Muscle layer of duodenum (tissue), 2 donors: ENCODE measurements at regions not wholly inside any gene's neighbourhood (a gene's known extent, or its start where the extent isn't known, plus 50 kb on each side); places are given as distances from the start of the nearest gene placed in this dataset.

Source experiments
- H3K27ac ChIP-seq: one replicate; pipeline ENCODE4 v1.7.0; 2013; ENCODE audit warnings: mild to moderate bottlenecking, low read length
- H3K27me3 ChIP-seq: one replicate; pipeline ENCODE4 v1.7.0; 2013; ENCODE audit warnings: low read depth, mild to moderate bottlenecking, control low read depth, low read length
- H3K36me3 ChIP-seq, 2 donors: one replicate each; pipeline ENCODE4 v1.7.0; 2013; ENCODE audit warnings: low read length in 2 of 2, control low read depth in 1 of 2, mild to moderate bottlenecking in 1 of 2; ENCODE audit not compliant: insufficient read depth in 2 of 2, control insufficient read depth in 1 of 2
- H3K4me1 ChIP-seq, 2 donors: one replicate each; pipeline ENCODE4 v1.7.0; 2013; ENCODE audit warnings: low read length in 2 of 2, mild to moderate bottlenecking in 2 of 2, control low read depth in 1 of 2, moderate library complexity in 1 of 2; ENCODE audit not compliant: insufficient read depth in 2 of 2, control insufficient read depth in 1 of 2
- H3K4me3 ChIP-seq, 2 donors: one replicate each; pipeline ENCODE4 v1.7.0; 2013; ENCODE audit warnings: low read length in 2 of 2, low read depth in 1 of 2, mild to moderate bottlenecking in 1 of 2
- H3K9me3 ChIP-seq, 2 donors: one replicate each; pipeline ENCODE4 v1.7.0; 2013; ENCODE audit warnings: low read length in 2 of 2, control low read depth in 1 of 2, mild to moderate bottlenecking in 1 of 2; ENCODE audit not compliant: control insufficient read depth in 1 of 2
- donor health status: healthy.

DNA sequence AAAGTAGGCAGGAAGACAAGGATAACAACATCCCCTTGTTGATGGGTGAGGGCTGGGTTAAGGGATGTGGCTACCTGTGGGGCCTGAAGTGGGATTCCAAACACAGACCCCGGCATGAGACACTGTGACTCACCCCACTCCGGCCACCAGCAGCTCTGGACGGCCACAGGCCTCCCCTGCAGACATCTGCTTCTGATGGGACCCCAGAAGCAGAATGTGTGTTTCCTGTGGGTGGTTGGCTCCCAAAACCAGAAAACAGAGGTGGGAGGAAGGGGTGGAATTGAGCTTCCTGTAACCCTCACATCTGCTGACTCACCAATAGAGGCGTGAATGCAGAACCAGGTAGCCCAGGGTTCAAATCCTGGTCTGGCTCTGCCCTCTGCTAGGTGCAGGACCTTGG lies 216.6 kb upstream of the PWP1 start:
- no peak overlapping the region for H3K4me3 ChIP-seq
- no peaks in the 10 kb centered on the region for H3K4me1 ChIP-seq
- H3K9me3 ChIP-seq, result no peaks in the 10 kb centered on the region
- no peaks in the 10 kb centered on the region for H3K27me3 ChIP-seq
- no peaks in the 10 kb centered on the region for H3K36me3 ChIP-seq
- no peak overlapping the region for H3K27ac ChIP-seq

DNA sequence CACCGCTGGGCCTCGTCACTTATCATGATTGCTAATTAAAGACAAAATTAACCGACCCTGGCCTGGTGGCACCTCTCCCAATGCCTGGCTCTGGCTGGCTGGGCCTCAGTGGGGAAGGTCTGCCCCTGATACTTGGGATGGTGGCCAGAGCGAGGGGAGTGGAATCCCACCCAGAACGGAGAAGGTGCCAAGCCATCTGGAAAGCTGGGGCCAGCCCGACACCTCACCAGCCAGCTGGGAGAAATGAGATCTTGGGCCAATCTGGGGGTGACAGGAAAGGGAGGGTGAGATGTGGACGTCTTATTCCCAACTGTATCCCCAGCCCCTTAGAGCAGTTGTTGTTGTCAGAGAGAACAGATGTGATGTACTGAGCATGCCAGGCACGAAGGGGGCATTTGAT lies 215.0 kb upstream of the PWP1 start:
- Histone ChIP-seq H3K9me3 (no peaks in the 10 kb centered on the region), H3K36me3 (no peaks in the 10 kb centered on the region), H3K27me3 (no peaks in the 10 kb centered on the region), H3K4me1 (no peaks in the 10 kb centered on the region), H3K27ac (no peak overlapping the region), H3K4me3 (no peak overlapping the region)

DNA sequence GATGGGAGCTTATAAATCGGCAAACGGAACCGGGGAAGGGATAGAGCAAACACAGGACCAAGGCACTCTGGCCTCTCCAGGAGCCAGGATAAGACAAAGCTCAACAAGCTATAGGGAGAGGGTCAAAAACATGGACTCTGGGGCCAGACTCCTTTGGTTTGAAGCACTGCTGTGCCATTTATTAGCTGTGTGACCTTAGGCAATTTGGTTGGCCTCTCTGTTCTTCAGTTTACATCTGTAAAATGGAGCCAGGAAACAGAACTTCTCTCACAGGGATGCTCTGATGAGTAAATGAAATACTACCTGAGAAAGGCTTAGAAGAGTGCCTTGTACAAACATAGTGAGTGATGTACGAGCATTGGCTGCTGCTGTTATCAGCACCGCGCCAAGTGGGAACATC lies 213.3 kb upstream of the PWP1 start:
- Histone ChIP-seq H3K4me3 (no peak overlapping the region), H3K27me3 (no peaks in the 10 kb centered on the region), H3K27ac (no peak overlapping the region), H3K4me1 (no peaks in the 10 kb centered on the region), H3K9me3 (no peaks in the 10 kb centered on the region), H3K36me3 (no peaks in the 10 kb centered on the region)

DNA sequence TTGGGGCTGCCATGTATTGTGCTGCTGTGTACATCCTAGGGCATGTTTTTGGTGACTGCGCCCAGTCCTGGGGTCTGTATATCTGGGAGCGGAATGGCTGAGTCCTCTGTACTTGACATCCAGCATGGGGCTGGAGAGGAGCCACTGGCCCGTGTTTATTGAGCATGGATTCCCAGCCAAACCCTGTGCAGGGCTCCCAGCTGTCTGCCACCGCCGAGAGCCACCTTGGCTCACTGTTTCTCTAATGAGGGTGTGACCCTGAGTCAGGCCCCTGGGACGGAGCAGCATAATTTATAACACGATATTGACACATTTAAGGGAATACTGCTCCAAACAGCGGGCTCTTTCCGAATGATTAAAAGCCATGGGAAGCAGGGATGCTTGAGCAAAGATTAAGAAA lies 211.5 kb upstream of the PWP1 start:
- Histone ChIP-seq H3K4me1 (no peaks in the 10 kb centered on the region), H3K27ac (no peak overlapping the region), H3K9me3 (no peaks in the 10 kb centered on the region), H3K36me3 (no peaks in the 10 kb centered on the region), H3K27me3 (no peaks in the 10 kb centered on the region), H3K4me3 (no peak overlapping the region)

DNA sequence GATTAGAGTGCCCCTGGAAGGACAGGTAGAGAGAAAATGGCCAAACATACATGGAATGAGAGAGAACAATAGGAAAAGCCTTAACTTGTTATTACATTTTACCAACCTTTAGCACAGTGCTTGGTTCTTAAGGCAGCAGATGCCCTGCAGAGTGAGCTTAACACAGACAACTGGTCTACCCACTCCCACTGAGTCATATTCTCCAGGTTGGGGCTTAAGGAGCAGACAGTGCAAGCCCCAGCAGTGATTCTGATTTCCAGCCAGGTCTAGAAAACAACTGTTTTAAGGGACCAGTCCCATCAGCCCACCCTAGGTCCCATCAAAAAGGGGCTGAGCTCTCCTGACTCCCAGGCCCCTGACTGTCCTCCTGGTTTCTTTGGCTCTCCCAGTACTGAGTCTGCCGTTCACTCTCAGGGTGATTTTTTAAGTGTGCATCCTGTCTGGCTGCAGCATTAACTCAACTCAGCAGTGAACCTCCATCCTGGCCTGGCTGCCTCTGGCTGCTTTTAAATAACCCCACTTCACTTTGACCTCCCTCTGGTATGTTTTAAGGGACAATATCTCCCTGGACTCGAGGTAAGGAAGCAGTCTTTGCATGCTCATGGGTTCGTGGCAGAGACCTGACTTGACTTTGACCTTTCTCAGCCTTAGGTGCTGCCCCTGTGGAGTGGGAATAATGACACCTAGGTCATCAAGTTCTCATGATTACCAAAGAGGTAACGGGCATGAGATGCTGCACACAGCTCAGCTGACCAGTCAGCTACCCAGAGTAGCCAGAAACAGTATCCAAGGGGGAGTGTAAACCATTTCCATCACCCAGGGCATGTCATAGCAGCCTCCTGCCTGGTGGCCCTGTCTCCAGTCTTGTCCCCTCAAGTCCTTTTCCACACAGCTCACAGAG lies 210.7 kb upstream of the PWP1 start:
- no peak overlapping the region for H3K4me3 ChIP-seq

DNA sequence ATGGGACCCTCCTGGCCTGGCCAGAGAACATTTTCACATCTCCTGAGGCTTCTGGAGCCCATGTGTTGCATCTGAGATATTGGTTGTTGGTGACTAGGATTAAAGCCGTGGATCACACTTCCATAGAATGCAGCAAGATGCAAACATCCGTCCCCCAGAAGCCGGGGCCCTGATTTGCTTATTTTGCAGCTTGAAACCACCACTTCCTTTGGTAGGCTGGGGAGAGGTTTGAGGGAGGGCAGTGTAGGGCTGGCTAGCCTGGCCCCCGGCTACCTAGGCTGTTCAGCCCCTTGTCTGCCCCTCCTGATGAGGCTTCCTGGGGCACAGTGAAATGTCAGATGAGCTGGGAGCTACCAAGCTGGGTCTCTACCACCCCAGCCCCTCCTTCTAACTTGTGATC lies 209.7 kb upstream of the PWP1 start:
- no peak overlapping the region for H3K4me3 ChIP-seq
- no peak overlapping the region for H3K27ac ChIP-seq
- no peaks in the 10 kb centered on the region for H3K36me3 ChIP-seq
- no peaks in the 10 kb centered on the region for H3K9me3 ChIP-seq
- H3K27me3 ChIP-seq, result no peaks in the 10 kb centered on the region
- no peaks in the 10 kb centered on the region for H3K4me1 ChIP-seq

More for the DNA sequence above, 210.7 kb upstream of the PWP1 start:
- Histone ChIP-seq H3K27me3 (no peaks in the 10 kb centered on the region), H3K4me1 (no peaks in the 10 kb centered on the region), H3K36me3 (no peaks in the 10 kb centered on the region), H3K27ac (no peak overlapping the region), H3K9me3 (no peaks in the 10 kb centered on the region)

DNA sequence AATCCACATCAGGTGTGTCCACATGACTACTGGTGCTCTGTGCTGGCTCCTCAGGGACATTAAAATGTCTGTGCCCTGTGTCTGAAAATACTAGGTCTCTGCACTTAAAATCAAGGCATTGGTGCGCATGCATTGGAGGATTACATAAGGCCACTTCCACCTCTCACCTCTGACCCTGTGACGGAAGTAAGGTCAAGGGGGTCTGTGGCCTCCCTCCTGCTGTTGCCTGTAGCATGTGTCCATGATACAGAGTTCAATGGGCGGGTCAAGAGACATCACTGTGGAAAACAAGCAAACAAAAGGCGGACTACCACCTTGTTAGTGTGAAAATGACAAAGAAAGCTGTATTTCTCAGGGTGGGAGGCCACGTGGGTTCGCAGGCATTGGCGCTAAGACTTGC lies 208.6 kb upstream of the PWP1 start:
- Histone ChIP-seq H3K9me3 (no peaks in the 10 kb centered on the region), H3K27ac (no peak overlapping the region), H3K4me1 (no peaks in the 10 kb centered on the region), H3K4me3 (no peak overlapping the region), H3K36me3 (no peaks in the 10 kb centered on the region), H3K27me3 (no peaks in the 10 kb centered on the region)

DNA sequence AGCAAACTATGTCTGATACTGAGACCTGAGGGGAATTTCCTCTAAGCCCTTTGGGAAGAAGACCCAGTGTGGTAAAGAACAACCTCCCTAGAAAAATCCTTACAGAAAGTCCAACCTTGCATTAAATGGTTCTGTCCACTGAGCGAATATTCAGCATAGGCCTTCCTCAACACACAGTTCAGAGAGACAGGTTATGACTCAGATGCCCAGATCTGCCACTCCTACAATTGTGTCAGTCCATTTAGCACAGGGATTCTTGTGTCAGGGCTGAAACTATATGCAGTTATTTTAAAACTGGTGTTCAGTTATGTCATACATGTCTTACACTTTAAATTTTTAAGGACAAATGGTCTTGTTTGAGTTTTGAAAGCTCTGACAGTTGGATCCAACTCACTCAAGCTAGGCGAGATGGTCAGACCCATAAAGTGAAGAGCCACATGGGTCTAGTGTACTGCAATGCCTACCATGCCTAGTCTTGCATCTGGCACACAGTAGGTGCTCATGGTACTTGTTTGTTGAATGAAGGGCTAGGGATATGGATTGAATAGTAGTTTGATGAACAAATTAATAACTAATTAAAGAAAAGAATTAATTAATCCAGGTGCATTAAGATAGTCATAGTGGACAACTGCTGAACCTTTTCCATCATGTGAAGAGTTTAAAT lies 207.5 kb upstream of the PWP1 start:
- Histone ChIP-seq H3K4me1 (no peaks in the 10 kb centered on the region), H3K27me3 (no peaks in the 10 kb centered on the region), H3K36me3 (no peaks in the 10 kb centered on the region), H3K4me3 (no peak overlapping the region), H3K27ac (no peak overlapping the region), H3K9me3 (no peaks in the 10 kb centered on the region)

DNA sequence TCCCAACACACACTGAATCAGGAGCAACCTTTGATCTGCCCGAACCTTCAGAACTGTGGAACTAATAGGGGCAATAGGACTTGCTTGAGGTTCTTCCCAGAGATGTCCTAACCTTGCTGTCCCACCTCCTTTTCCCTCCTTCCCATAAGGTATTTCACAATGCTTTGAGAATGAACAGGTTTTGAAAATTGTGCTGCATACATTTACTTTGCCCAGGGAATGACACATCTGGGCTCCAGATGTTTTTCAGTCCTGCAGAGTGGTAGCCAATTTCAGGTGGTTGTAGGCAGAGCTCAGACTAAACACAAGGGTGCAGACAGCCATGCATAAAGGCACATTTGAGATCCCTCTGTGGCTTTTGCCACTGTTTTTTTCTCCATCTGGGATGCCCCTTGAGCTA lies 206.7 kb upstream of the PWP1 start:
- H3K4me1 ChIP-seq, result no peaks in the 10 kb centered on the region
- no peaks in the 10 kb centered on the region for H3K36me3 ChIP-seq
- no peak overlapping the region for H3K27ac ChIP-seq
- no peaks in the 10 kb centered on the region for H3K9me3 ChIP-seq
- H3K27me3 ChIP-seq, result no peaks in the 10 kb centered on the region
- no peak overlapping the region for H3K4me3 ChIP-seq

DNA sequence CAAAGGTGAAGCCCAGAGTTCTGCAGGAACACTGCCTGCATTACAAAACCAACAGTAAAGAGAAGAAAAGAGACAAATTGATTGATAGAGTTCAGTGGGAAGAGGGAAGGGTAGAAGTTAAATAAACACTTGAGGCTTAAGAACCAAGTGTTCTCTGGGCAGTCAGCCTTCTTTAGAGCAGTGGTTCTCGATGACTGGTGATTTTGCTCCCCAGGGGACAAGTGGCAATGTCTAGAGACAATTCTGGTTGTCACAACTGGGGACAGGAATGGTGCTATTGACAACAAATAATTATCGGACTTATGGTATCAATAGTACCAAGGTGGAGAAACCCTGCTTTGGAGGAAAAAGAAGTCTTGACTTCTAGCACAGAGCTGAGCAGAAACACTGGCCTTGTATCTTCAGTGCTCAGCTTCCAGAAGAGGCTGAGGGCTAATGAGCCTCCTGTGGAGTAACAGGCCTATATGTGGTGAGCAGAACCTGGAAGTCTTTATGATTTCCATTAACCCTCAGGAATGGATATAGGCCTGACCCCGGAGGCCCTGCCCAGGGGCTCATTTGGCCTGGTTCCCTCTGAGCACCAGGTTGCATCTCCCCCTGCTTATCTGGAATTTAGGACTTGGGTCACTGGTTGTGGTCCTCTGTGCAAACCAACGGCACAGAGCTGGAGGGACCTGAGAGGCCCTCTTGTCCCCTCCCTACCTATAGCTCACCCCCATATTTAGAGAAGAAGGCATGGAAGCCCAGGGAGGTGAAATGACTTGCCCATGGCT lies 204.6 kb upstream of the PWP1 start:
- no peaks in the 10 kb centered on the region for H3K4me1 ChIP-seq
- no peak overlapping the region for H3K27ac ChIP-seq

DNA sequence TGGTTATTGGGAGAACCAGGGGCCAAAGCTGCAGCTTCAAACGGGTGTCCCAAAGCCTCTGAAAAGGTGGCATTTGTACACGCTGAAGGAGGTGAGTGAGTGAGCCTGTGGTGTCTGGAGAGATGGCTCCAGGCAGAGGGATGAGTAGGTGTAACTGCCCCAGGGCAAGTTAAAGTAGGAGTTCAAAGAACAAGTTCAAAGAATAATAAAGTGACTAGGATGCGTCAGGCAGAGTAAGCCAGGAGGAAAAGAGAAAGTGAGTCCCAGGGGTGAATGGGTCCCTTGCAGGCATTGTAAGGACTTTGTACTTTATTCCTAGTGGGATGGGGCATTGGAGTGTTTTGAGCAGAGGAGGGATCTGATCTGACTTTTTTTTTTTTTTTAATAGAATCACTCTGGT lies 201.4 kb upstream of the PWP1 start:
- Histone ChIP-seq H3K36me3 (no peaks in the 10 kb centered on the region), H3K9me3 (no peaks in the 10 kb centered on the region), H3K27me3 (no peaks in the 10 kb centered on the region), H3K27ac (no peak overlapping the region), H3K4me3 (no peak overlapping the region), H3K4me1 (no peaks in the 10 kb centered on the region)

More for the DNA sequence above, 204.6 kb upstream of the PWP1 start:
- no peaks in the 10 kb centered on the region for H3K9me3 ChIP-seq
- H3K36me3 ChIP-seq, result no peaks in the 10 kb centered on the region
- H3K4me3 ChIP-seq, result no peak overlapping the region
- no peaks in the 10 kb centered on the region for H3K27me3 ChIP-seq
